ENCODE measurements at regions not wholly inside any gene's neighbourhood (a gene's known extent, or its start where the extent isn't known, plus 50 kb on each side); places are given as distances from the start of the nearest gene placed in this dataset.

GRCh38 chr2:145841973-145842372 is 1322.1 kb upstream of the ZEB2 start:
- no peak for DNase-seq

DNA sequence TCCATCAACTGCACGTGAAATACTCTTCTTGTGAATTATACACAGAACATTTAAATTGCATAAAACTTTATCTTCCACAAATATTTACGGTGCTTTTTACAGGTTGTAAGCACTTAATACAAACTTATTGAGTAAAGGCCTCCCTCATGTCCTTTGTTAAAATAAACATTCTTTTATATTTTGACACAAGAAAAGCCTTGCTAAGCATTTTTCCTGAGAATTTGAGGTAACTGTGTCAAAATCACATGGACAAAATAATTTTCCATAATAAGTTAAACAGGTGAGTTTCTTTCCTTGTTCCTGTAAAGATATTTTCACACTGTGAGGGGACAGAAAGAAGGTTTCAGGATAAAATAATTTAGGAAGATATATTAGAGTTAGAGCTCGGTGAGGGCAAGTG is 1317.1 kb upstream of the ZEB2 start:
- no peak for DNase-seq

DNA sequence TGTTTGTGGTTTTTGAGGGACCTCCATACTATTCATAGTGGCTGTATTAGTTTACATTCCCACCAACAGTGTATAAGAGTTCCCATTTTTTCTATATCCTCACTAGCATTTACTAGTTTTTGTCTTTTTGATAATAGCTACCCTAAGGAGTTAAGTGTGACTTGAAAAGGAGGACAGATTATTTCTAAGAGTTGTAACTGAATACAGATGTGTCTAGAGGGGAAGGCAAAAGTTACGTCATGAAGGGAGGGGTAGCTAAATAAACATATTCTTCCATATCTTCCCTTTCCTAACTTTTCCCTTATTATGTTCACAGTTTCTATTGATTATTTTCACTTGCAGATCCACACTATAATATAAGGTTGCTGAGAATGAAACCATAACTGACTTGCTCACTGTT is 1315.7 kb upstream of the ZEB2 start:
- DNase-seq, result no peak

DNA sequence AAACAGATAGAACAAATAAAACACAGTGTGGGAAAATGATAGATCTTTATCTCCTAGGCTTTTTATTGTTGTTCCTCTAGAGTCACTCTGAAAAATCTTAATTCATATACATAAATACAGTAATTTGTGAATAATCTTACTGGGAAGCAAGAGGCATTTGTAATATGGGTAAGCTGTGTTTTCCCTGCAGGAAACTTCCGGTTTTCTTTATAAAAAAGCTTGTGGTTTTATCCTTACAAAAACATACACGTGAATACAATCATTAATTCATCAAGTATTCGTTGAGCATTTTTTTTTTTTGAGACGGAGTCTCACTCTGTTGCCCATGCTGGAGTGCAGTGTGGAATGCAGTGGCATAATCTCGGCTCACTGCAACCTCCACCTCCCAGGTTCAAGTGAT is 1312.8 kb upstream of the ZEB2 start:
- no peak for DNase-seq

DNA sequence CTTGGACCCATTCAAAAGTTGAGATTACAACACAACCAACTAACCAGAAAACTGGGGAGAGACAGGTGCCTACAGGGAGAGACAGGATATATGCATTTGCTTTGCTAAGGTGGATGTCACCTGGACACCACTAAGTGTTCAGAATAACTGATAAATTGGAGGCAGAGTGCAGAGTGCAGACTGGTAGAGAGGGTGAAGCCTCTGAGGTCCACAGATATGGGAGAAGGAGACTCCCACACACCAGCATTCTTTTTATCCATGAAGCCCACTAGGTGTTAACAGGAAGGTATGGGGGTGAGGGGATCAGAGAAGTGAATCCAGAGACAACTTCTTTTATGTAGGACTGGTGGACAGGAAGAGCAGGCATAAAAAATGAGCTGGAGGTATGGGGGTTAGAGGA is 1310.0 kb upstream of the ZEB2 start:
- DNase-seq, result no peak

- no peak for DNase-seq
Observed at GRCh38 chr2:145827235-145827634, 1307.3 kb upstream of the ZEB2 start.

GRCh38 chr2:145824384-145824783 is 1304.5 kb upstream of the ZEB2 start:
- no peak for DNase-seq

DNA sequence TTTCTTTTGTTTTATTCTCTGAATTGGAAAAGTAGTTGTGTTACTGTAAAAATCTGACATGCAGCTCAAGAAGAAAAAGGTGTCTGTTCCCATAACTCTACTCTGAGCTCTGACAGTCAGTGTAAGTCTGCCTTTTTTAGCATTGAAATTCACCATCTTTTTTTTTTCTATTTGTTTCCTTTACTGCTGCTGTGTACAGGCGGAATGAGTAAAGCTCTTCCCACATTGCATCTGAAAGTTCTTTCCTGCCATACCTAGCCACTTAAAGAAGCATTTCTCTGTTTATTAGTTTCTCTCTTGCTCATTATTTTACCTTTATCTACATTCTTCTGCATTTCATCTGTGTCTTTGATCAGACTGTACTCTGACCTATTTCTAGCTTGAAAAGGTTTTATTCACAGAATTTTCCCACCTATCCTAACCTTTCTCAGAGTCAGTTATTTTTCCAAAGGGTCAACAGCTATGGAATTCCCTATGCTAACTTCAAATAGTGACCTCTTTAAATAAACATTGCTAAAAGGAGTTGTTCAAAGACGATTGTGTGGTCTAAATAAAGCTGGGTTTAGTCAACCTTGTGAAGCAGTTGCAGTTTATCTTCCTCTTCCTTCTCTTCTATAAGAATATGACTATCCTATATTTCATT is 1303.1 kb upstream of the ZEB2 start:
- no peak for DNase-seq

DNA sequence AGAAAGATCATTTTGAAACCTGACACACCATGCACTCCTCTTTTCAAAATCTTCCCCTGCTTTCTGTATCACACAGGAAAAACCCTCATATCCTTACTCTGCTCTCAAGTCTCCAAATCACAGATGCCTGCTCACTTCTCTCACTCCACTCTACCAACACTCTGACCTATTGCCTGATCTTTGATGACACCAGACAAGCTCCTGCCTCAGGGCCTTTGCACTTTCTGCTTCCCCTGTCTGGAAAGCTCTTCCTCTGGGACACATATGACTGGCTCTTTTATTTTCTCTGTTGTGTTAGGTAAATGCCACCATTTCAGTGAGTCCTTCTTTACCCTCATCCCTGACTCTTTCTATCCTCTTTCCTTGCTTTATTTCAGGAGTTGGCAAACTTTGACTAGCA is 1300.7 kb upstream of the ZEB2 start:
- no peak for DNase-seq

- DNase-seq, result no peak
Observed at GRCh38 chr2:145818890-145819504, 1299.1 kb upstream of the ZEB2 start.

GRCh38 chr2:145815933-145816332 is 1296.0 kb upstream of the ZEB2 start:
- no peak for DNase-seq

DNA sequence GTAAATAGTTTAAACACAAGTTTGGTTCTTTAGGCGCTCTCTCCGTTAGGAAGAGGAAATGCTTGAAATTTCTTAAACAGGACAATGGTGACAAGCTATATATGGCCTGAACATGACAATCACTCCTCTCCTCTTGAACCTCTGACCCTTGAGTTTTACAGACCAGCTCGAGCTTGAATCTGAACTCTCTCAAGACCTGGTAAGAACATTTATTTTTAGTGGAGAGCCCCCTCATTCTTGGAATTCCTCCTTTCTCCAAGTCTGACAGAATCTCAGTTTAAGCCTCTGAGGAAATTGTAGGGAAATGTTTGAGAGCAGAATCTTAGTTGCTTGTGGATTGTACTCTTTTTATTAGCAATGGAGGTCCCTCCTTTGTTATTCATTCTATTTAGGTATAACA is 1293.6 kb upstream of the ZEB2 start:
- DNase-seq, result no peak

GRCh38 chr2:145812165-145812554 is 1292.2 kb upstream of the ZEB2 start:
- DNase-seq, result no peak

DNA sequence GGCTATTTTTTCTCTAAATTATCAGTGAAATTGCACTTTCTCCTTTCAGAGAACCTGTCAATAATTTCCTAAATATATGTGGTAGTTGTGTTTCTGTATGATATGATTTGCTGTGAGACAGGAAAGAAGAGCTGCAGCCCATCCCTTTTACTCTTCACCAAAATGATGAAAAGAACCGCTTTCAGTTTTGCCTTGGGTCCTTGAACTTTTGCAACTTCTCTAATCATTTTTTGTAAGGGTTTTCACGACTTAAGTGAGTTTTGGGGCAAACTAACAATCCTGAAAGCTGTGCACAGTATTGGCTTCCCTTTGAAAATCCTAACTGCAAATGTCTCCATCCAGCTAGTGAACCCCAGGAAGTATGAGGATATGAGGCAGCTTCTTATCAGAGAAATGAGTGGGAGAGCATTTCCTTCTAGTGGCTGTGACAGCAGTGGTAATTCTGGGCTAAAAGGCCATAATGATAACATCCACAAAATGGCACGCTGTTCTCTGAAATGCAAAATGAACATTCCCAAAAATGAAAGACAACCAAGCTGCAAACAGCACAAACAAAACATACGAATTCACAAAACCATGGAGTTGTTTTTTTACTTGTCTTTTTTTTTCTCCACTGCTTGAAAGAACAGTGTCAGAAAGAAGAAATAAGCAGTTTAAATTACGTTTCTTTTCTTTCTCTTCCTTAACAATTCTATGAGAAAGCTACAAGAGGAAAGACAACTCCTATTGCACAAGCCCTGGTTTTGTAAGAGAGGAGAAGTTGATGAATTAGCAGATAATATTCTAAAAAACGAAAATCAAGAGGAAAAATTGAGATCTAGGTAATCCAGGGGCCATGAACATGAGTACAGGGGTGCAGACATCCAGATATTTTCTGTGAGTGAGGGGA is 1291.6 kb upstream of the ZEB2 start:
- DNase-seq, result no peak

GRCh38 chr2:145807968-145808367 is 1288.0 kb upstream of the ZEB2 start:
- no peak for DNase-seq

GRCh38 chr2:145807554-145807953 is 1287.6 kb upstream of the ZEB2 start:
- no peak for DNase-seq

DNA sequence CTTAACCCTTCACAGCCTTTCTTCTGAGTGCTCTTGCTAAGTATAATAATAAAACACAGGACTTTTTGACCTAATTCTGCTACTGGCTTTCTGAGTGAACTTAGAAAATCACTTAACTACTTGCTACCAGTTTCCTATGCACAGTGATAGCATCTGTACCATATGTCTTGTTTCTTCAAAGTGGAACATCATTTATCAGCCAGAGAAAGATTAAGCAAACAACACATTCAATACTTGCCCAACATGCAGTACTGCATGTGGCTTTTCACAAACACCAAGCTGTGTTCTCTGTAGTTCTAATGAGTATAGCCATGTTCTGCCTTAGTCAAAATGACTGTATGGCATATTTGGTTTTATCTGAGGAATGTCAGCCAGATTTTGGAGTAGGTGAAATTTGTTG is 1286.6 kb upstream of the ZEB2 start:
- no peak for DNase-seq

DNA sequence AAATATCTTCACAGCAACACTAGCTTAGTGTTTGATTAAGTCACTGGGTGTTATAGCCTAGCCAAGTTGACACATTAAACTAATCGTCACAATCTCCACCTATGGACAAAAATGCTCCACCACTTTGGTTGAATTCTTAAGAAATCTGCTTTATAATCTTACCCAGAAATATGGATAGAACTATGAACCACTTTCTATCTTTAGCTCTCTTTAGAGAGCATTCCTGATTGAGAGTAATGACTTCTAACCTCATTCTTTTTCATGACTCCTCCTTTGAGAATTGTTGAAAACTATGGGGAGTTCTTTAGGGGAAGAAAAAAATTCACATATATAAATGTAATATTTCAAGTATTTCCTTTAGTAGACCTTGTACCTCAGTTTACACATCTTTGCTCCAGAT is 1282.2 kb upstream of the ZEB2 start:
- DNase-seq, result no peak

DNA sequence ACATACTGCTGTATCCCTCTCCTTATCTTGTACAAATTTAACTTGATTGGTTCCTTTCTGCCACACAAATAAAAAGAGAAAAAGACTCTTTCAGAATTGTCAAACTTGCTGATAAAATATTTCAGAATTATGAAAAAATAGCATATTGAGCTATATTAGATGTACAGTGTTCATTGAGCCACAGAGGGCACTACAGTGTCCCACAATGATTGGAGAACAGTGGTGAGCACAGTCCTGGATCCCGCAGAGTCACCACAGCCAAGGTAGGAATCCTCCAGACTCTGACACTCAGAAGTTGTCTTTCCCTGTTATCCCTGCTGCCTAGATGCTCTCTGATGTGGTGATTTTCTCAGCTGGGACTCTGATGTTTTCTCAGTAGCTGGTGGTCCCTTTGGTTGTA is 1281.3 kb upstream of the ZEB2 start:
- DNase-seq, result no peak

- no peak for DNase-seq
Observed at GRCh38 chr2:145800151-145801091, 1280.5 kb upstream of the ZEB2 start.

DNA sequence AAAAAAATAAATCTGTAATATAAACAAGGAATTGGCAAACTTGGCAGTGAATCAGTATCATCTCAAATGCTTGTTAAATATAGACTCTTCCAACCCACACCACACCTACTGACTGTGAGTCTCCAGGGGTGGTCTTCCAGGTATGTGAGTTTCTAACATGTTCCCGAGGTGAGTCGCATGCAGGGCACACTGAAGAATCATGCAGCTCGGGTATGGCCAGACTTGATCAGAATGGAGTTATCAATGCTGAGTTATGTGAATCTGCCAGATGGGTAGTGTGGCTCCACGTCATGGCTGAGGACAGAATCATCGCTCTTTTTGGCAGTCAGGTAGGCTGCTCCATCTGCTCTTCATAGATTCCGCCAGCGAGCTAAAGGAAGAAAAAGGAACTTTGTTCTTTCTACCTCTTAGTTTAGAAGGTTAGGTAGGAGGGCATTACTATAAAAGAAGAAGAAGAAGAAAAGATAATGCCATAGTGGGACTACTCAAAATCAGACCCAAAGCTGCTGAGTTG is 1279.7 kb upstream of the ZEB2 start:
- no peak for DNase-seq

GRCh38 chr2:145798419-145798818 is 1278.5 kb upstream of the ZEB2 start:
- DNase-seq, result no peak

GRCh38 chr2:145797692-145798091 is 1277.8 kb upstream of the ZEB2 start:
- DNase-seq, result no peak

Data from CD4-positive, alpha-beta T cell treated with Interleukin-21 for 1 hour (primary cell).